Stimulated activated CD4-positive, alpha-beta T cell treated with anti-CD3 and anti-CD28 coated beads, Interleukin-15, amount 100 ng/mL, for 1 hour (primary cell): ENCODE measurements at regions not wholly inside any gene's neighbourhood (a gene's known extent, or its start where the extent isn't known, plus 50 kb on each side); places are given as distances from the start of the nearest gene placed in this dataset.

Experiments
- DNase-seq, 2 donors: peaks; one replicate each; pipeline ENCODE4 v3.0.0-alpha.2; 2020; ENCODE audit warnings: low read depth in 1 of 2, low spot score in 1 of 2

DNA sequence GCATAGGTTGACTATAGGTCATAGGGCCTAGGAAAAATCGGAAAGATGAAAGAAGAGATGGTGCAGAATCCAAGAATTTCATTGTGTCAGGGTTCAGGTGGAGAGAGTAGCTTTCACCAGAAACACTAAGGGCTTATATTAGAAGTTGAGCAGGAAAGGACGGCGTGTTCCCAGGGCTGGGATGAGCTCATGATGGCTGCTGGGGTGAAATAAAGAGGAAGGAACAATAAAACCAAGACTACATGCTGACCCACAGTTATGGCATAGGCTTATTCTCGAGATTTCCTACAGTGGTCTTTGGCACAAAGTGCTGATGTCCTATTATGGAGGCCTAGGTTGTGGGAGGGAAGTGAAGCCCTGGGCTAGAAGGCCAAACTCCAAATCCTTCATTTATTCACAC lies 195.8 kb downstream of the PTEN start:
- no peak for DNase-seq

DNA sequence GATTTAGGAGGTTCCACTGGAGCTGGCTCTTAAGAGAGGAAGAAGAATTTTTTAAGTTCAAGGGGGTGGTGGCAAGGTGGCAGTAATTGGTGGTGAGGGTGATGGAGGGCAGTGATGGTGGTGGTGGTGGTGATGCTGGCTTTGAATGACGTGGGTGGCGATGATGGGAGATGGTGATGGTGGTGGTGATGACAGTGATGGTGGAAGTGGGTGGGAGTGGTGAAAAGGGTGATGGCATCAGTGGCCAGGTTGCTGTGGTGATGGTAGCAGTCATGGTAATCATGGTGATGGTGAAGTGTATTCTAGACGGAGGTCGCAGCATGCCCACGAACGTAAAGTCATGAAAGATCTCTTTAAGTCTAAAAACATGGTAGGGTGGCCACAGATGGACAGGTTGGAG lies 197.3 kb downstream of the PTEN start:
- no peak for DNase-seq

DNA sequence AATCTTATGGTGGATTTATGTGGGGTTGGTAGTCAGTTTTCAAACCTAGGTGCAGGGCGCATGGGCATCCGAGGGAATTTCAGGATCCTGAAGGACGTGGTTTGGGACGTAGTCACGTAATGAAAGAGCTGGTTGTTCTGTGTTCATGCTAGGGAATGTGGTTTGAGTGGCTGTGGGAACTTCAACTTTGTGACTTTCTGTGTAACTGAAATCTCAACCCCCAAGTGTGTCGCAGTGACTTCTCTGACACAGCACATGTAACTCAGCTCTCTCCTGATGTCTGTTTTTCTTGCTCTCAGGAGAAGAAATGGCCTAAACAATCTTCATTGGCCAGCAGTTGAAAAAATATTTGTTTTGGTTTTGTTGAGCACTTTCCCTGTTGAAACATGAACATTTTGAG lies 199.0 kb downstream of the PTEN start:
- no peak for DNase-seq

DNA sequence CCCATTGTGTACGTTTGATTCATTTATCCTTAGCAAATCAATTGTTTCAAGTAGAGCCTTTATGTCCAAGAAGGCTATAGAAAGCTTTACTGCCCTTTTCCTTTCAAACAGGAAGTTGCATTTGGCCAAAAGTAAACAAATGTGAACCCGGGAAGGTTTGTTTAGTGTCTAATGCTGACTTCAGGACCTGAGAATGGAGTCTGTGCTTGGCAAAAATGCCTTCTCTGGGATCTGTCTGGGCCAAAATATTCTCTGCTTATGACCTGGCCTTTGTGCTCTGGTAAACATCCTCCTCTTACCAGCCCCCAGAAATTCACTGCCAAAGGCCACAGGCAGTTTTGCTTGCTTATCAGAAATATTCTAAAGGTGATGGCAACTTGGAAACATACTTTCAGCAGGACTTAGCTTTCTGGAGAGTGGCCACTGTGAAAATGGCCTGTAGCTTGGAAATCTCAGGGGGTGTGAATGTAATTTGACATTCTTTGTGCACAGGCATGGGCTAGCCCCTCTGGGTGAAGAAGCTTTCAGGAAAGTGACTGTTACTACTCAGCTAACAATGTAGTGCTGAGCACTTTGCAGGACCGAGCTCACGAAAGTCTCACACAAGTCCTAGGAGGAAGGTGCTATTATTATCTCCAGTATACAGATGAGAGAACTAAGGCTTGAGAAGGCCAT lies 199.5 kb downstream of the PTEN start:
- no peak for DNase-seq

DNA sequence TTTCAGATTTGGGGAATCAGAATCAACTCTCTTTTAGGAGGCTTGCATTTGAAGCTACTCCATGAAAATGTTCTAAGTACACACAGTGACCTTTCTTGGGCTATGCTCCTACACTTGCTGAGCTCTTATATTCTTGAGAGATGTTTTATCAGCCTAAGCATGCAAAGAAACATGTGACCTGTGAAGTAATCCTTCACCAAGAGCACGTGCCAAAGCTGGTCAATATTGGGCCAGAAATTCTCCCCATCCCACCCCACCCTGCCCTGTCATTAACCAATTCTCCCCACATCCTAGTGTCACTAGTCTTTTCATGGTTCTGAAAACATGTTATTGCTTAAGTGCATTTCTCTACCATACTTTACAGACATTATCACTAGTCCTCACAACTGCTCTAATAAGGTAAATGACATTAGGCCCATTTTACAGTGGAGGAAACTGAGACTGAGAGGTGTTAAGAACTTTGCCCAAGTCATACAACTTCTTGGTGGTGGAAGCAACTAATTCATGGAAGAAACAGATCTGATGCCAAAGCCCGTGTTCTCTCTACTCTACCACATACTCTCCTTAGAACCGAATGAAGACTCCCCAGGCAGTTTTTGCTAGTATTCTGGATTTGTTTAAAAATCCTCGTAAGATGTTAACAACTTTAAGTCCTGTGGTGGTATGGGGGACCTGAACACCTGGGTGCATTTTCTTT lies 200.6 kb downstream of the PTEN start:
- DNase-seq = no peak

DNA sequence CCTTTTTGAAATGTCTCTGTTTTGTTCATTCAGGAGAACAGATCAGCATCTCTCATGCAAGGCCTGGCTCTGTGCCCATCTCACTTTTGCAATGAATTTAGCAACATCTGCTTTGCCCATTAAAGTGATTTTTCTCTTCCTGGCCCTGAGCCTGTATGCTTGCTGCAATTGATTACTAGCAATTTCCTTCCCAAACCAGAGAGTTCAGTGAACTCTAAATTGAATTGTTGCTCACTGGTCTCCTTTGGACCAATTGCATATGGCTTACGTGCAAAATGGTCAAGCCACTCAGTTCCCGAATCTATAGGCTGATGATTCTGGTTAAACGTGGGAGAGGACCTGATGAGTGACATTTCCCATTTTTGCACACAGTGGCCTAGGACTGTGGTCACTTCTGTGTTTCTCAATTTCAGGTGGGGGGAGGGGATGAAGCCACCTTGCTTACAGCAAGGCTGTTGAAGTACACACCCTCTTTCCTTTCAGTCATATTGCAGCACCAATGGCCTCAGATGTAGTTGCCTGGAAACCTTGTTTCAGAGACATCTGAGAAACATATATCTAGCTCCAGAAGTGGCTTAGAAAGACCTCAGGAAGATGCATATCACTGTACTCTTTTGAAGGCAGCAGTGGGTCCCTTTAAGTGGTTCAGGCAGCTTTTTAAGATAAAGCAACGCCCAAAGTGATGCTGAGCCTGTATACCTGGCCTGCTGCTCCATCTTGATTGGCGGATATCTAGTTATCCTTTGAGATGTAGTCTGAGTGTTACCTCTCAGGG lies 201.4 kb downstream of the PTEN start:
- DNase-seq = no peak

DNA sequence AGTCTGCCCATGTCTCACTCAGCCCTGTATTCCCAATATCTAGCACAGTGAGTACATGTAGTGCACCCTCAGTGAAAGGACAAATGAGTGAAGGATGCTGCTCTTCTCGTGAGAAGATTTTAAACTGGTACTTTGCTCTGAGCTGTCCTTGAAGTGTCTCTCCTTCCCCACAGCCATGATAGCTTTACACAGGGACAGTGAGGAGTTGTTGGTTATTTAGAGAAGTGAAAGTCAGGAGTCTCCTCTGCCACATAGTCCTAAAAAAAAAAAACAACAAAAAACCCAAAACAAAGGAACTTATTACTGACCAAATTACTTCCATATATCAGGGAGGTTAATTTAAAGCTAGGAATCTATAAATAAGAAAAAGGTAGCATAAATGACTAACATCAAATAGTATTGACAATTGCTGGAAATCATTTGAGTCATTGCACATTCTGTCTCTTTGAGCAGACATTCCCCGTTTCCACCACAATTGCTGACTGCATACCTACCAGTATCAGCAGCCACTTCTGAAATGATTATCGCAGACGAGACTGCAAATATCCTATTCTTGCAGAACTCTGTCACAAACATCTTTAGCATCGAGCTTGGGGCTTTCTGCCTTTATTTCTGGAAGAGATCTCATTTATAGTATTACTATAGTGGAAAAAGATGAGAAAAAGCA lies 202.1 kb downstream of the PTEN start:
- DNase-seq = no peak

DNA sequence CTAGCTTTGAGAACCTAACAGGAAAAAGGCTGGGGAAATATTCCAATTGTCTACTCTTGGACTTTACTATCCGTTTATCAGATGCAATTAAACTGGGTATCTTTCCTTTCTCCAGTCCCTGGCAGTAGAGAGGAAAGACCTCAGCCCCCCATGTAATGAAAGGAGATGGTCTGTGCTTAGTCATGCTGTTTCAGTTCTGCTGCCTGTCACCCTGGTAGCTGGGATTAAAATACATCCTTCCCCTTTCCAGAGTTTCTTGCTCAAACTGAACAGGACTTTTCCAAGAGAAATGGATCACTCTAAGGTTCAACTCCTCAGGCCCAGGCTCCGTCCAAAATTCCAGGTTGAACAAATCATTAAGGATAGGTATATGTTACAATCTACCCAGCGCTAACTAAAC lies 202.9 kb downstream of the PTEN start:
- no peak for DNase-seq

DNA sequence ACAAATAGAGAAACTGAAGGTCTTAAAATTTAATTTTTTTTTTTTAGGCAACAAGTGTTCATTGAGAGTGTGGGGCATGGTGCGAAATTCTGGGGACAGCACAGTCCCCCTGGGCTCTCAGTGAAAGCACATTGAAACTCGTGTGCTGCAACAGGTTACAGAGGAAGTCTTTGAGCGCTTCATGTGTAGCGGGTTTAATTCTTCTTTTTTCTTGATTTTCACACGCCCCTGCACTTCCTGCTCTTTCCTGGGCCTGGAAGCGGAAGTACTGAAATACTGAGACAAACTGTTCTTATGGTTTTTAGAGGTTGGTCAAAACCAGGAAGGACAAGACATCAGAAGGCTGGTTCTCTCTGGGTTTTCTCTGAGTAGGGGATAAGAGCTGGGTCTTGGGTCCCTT lies 203.5 kb downstream of the PTEN start:
- DNase-seq = no peak

DNA sequence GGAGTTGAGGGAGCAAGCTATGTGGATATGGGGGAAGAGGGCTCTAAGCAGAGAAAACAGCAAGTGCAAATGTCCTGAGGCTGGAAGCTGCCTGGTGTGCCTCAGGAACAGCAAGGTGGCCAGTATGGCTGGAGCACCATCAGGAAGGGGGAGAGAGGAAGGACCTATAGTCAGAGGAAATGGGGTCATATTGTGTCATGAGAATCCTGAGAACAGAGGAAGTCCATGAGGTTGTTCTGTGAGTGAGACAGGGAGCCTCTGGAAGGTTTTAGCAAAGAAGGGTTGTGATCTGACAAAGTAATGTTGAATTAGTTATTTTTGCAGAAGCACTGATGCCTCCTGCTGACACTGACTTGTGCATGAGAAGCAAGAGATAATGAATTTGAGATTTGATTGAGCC lies 204.3 kb downstream of the PTEN start:
- DNase-seq = no peak

DNA sequence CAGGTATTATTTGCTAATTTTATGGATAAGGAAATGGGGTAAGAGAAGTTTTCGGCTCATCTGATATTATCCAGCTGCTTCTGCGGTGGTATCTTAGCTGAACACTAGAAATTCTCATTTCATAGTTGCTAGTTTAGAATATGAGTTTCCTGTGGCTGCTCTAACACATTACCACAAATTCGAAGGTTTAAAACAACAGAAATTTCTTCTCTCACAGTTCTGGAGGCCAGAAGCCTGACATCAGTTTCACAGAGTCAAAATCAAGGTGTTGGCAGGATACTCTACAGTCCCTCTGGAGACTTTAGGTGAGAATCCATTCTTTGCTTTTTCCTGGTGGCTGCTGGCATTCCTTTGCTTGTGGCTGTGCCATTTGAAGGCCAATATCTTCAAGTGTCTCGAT lies 205.9 kb downstream of the PTEN start:
- no peak for DNase-seq

DNA sequence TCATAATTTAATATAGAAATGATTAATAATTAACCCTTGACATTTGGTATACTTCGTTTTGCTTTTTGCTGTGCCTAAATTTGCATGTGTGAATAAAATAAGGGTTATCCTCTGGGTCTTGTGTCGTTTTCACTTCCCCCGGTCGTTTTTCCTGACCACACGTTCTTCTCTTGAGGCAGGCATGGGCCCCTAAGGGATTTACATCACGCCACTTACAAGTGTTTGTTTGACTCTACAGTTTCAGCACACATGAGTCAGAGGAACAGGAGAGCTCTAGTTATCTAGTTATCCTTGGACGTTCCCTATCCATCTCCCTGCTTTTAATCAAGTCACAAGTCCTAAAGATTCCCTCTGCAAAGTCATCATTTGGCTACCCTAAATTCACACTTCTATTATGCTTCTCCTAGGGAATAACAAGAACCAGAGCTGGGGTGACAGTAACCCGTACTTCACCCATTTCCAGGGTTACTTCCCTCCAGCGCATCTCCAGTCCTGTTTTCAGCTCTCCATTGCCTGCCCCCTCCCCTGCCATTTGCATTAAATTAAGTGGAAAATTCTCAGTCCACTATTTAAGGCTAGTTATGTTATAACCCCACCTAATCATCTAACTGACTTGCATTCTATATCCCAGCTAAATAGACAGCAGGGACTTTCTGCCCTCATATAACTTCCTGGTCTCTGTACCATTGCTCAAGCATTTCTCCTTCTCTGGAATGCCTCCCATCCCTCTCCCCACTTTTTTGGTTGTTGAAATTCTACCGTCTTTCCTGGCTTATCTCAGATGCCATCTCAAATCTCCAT lies 206.9 kb downstream of the PTEN start:
- DNase-seq = no peak

DNA sequence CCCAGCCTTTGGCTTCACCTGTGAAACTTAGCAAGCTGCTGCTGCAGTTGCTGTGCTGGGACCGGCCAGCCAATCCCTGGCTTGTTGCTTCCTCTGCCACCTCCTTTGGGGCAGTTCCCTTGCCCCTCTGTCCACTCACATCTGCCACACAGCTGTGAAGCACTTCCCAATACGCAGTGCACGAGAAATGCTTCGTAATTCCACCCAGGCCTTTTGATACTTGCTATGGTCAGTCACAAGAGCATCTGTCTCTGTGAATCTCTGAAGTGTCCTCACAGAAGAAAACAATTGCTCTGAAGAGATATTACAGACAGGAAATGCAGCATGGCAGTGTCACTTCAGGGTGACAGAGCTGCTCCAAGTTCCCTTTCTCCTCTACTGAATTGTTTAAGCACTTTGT lies 208.5 kb downstream of the PTEN start:
- no peak for DNase-seq

DNA sequence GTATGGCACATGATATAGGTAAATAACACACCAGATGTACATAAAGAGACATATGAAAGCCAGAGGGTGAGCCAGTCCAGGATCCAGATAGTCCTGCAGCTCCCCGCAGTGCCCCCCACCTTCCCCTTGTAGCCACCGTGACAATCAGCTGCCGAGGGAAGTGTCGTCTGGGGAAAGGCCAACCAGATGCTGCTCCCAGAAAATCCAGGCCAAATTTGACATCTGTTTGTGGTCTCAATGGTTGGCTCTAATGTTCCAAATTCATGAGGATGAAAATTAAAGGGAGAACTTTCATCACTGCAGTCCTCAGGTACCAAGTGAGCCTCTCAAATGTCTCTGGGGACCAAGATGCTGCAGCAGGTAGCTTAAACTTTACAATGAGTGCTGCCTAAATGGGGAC lies 210.3 kb downstream of the PTEN start:
- no peak for DNase-seq

DNA sequence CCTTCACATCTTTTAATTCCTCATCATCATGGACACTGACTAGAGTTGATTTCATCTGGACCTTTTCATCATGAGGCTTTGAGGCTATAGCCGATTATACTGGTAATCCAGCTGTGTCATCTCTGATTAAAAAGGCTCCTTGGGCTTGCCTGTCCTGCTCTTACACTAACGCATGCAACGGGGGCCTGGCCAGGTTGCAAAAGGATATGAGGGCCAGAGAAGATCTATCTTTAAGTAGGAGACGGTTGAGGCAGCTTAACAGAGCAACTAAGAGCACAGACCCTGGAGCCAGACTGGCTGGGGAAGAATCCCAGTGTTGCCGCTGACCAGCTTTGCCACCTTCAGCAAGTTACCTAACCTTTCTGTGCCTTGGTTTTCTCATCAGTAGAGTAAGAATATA lies 211.5 kb downstream of the PTEN start:
- DNase-seq = no peak

DNA sequence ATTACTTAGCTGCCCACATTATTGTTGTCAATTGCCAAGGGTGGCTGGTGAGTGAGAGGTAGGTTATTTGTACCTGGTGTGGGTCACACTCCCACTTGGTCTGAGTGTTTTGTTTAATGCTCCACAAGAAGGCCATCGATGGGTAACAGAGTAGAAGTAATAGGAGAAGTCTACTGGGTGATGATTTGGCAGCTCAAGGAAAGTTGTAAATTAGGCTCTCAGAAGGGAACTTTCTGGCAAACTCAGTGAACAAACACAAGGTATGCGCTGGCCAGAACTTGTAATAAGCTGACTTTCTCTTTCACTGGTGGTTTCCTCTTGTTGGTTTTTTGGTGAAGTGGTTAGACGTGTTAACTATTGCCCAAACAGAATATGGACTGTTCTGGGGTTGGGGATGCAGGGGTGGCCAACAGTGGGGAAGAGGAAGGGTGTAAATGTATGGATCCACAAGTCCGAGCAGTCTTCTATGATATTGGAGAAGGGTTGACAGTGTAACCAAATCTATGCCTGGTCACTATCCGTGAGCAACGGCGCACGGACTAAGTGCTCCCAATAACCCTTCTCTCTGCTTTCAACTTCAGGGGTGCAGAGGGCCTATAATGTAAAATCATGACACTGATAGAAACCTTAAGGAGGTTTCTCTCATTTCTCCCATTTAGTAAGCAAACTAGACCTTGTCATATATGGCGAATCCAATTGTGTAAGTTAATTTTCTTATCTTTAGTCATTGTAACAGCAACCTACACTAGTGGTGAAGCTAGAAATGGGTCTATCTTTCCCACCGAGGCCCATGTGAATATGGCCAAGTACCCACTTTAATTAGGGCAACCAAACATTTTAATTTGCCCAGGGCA lies 212.8 kb downstream of the PTEN start:
- DNase-seq = no peak

DNA sequence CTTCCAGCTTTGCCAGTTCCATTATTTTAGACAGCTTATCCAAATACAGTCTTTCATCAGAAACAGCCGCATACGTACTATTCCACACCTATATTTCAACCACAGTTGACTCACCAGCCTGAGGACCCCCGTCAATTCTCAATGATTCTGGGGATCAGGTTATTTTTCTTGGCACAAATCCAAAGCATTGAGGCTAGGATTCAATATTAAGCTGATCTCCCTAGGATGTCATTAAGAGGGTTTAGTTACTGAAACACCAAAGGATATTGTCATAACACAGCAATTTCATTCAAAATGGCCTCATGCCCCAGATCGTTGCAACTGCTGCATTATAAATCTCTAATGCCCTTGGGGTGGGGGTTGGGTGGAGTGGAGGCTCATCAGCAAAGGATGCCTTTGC lies 214.6 kb downstream of the PTEN start:
- no peak for DNase-seq

DNA sequence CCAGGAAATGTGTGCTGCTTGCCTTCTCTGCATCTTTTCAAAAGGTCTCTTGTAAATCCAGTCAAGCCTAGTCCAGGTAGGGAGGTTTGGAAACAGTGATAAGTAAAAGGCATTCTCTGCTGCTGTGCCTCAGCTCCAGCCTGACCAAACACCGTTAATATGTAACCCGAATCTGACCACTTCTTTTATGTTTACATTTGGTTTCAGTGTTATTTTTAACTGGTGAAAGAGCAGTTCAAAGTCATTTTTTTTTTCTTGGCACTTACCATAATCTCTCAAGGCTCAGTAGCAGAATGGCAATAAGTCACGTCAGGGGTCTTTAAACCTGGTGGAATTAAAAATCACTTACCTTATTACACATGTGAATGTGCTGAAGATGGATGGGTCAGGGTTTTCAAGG lies 216.8 kb downstream of the PTEN start:
- DNase-seq = no peak

DNA sequence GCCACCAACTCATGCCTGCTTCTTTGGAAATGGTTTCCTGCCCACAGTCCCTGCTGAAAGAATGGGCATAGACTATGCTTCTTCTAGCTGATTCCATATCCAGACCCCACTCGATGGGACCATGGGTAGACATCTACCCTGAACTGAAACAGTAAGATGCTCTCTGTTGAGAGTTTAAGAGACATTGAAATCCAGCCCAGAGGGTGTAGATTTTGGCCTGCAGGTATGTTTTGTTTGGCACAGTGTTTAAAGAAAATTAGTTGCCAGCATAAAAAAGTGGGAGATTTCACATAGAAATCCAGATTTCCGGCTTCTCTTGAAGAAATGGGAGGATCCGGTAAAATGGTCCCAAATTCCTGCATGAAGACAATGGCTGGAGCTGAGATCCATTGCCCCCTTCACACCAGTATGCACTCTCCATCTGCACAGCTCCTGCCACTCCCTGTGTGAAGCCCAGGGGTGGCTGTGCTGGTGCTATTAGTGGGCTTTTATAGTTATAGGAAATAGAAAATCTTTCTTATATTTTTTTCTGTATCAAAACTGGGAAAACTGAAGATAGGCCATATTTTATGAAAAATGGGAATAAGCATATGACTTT lies 218.1 kb downstream of the PTEN start:
- DNase-seq = no peak

DNA sequence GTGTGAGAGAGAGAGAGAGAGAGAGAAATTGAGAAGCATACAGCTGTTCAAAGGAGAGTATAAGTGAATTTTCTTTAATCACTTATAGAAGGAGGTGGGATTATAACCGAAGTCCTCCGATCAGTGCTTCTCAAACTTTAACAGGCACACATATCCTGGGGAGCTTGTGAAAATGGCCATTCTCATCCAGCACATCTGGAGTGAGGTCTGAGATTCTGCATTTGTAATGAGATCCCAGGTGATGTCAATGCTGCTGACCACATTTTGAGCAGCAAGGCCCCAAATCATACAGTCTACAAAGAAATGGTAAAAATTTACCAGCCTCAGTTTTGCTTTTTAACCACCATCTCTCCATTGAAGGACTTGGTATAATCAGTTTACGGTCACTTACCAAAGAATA lies 219.0 kb downstream of the PTEN start:
- DNase-seq = no peak
